Glutamatergic neuron (in vitro differentiated cells): ENCODE measurements at regions not wholly inside any gene's neighbourhood (a gene's known extent, or its start where the extent isn't known, plus 50 kb on each side); places are given as distances from the start of the nearest gene placed in this dataset.
"Not testable (repeated sequence)": the region's sequence is repeated elsewhere in the genome, so short reads cannot be mapped to it uniquely, and the experiment has no call there.

Experiments used
- DNase-seq: peaks from one replicate; pipeline ENCODE4 v3.0.0; 2022
- H3K27ac Mint-ChIP-seq: one replicate; pipeline ENCODE4 v1.8.0; 2020; ENCODE audit warnings: mild to moderate bottlenecking, mixed read lengths, inconsistent platforms; ENCODE audit not compliant: unreplicated experiment
- H3K27me3 Mint-ChIP-seq: one replicate; pipeline ENCODE4 v1.8.0; 2020; ENCODE audit warnings: mild to moderate bottlenecking, moderate library complexity, mixed read lengths, inconsistent platforms; ENCODE audit not compliant: unreplicated experiment
- H3K36me3 Mint-ChIP-seq: one replicate; pipeline ENCODE4 v1.8.0; 2020; ENCODE audit warnings: mild to moderate bottlenecking, mixed read lengths, inconsistent platforms; ENCODE audit not compliant: unreplicated experiment
- H3K4me1 Mint-ChIP-seq: one replicate; pipeline ENCODE4 v1.8.0; 2020; ENCODE audit warnings: mild to moderate bottlenecking, low read depth, mixed read lengths, inconsistent platforms; ENCODE audit not compliant: unreplicated experiment
- H3K4me3 Mint-ChIP-seq: one replicate; pipeline ENCODE4 v1.8.0; 2020; ENCODE audit warnings: mild to moderate bottlenecking, mixed read lengths, inconsistent platforms; ENCODE audit not compliant: unreplicated experiment
- H3K9me3 Mint-ChIP-seq: one replicate; pipeline ENCODE4 v1.8.0; 2020; ENCODE audit warnings: mild to moderate bottlenecking, moderate library complexity, mixed read lengths, inconsistent platforms; ENCODE audit not compliant: unreplicated experiment
- TF ChIP-seq, protein P1 (sequence below): fragments of 200-600 bp; sonication (generic); IDR thresholded peaks from one replicate; pipeline ENCODE4 v1.5.0; 2021; ENCODE audit not compliant: partially characterized antibody, unreplicated experiment

DNA sequence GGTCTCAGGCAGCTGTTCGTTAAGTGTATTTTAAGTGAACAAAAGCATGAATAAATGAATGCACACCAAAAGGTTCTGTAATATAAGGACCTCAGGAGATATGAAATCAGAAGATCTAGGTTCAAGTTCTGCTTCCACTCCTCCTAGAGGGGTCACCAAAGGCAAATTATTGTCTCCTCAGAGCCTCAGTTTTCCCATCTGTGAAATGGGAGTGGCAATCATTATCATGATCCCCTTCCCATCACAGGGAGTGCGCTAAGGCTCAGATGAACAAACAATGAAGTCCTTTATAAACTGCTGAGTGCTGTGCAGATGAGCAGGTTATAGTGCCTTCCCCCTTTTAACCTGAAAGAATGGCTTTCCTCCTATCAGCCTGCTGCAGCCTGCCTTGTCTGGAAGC is 248.3 kb upstream of the C16orf82 start:
- Mint-ChIP-seq H3K27ac (no peak overlapping the region), H3K4me1 (no peaks in the 10 kb centered on the region), H3K4me3 (no peak overlapping the region), H3K36me3 (no peaks in the 10 kb centered on the region), H3K9me3 (no peaks in the 10 kb centered on the region), H3K27me3 (peaks cover 1% of the 10 kb centered on the region)
- no peak for DNase-seq
- TF ChIP-seq, protein P1, sequence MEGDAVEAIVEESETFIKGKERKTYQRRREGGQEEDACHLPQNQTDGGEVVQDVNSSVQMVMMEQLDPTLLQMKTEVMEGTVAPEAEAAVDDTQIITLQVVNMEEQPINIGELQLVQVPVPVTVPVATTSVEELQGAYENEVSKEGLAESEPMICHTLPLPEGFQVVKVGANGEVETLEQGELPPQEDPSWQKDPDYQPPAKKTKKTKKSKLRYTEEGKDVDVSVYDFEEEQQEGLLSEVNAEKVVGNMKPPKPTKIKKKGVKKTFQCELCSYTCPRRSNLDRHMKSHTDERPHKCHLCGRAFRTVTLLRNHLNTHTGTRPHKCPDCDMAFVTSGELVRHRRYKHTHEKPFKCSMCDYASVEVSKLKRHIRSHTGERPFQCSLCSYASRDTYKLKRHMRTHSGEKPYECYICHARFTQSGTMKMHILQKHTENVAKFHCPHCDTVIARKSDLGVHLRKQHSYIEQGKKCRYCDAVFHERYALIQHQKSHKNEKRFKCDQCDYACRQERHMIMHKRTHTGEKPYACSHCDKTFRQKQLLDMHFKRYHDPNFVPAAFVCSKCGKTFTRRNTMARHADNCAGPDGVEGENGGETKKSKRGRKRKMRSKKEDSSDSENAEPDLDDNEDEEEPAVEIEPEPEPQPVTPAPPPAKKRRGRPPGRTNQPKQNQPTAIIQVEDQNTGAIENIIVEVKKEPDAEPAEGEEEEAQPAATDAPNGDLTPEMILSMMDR: no peak

DNA sequence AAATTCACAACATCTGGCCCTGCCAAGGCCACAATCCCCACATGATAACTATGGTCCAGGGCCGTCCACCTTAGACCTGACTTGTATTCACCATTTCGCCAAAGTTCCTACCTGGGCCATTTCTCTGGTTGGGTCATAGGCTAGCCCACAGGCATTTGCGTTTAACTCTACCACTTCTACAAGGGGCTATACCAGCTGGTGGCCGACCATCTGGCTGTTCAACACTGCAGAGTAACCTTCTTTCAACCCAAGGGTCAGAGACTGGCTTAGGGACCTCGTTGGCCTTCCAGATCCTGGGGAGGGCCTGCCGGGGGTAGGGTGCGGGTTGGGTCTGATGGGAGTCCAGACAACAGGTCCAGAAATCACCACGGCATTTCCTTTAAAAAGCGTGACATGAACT is 242.3 kb upstream of the C16orf82 start:
- no peak overlapping the region for H3K27ac Mint-ChIP-seq
- no peak for DNase-seq
- H3K27me3 Mint-ChIP-seq: no peaks in the 10 kb centered on the region

DNA sequence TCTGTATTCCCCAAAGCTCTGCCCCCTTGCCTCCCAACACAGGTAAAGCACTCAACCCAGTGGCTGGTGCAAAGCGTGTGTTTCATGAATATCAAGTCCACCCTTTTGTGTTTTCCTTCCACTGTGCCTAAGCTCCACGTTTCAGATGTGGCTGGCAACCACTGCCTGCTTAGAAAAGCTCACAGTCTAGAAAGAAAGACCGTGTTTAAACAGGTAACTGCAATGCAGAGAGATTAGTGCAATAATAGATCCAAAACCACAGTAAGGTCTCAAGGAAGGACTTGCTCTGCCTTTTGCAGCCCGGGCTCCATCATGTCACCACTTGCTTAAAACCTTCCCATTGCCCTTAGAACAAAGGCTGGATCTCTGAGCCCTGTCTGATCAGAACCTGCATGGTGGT is 240.2 kb upstream of the C16orf82 start:
- Mint-ChIP-seq H3K36me3 (no peaks in the 10 kb centered on the region), H3K4me1 (no peaks in the 10 kb centered on the region), H3K27ac (no peak overlapping the region), H3K4me3 (no peak overlapping the region), H3K27me3 (no peaks in the 10 kb centered on the region), H3K9me3 (peaks cover 7% of the 10 kb centered on the region)
- no peak for DNase-seq
- TF ChIP-seq, protein P1: no peak

More for the DNA sequence above, 242.3 kb upstream of the C16orf82 start:
- H3K4me1 Mint-ChIP-seq: no peaks in the 10 kb centered on the region
- TF ChIP-seq, protein P1: no peak
- no peak overlapping the region for H3K4me3 Mint-ChIP-seq
- H3K9me3 Mint-ChIP-seq: peaks cover 7% of the 10 kb centered on the region
- H3K36me3 Mint-ChIP-seq: no peaks in the 10 kb centered on the region

DNA sequence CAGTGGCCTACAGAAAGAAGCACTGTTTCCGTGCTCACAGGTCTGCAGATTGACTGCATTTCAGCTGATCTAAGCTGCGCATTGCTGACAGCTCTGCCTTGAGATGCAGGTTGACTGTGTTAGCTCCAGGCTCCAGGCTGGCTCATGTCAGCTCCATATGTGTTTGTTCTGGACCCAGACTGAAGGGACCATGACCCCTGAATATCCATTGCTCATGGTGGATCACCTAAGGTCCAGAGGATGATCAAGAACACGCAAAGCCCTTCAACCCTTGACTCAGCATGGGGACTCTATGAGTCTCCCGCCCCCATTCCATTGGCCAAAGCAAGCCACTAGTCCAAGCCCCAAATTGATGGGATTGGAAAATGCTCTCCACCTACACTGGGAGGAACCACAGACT is 239.3 kb upstream of the C16orf82 start:
- TF ChIP-seq, protein P1: no peak
- DNase-seq: no peak
- Mint-ChIP-seq H3K4me3 (no peak overlapping the region), H3K27ac (no peak overlapping the region), H3K9me3 (peaks cover 7% of the 10 kb centered on the region), H3K27me3 (no peaks in the 10 kb centered on the region), H3K36me3 (no peaks in the 10 kb centered on the region), H3K4me1 (no peaks in the 10 kb centered on the region)

DNA sequence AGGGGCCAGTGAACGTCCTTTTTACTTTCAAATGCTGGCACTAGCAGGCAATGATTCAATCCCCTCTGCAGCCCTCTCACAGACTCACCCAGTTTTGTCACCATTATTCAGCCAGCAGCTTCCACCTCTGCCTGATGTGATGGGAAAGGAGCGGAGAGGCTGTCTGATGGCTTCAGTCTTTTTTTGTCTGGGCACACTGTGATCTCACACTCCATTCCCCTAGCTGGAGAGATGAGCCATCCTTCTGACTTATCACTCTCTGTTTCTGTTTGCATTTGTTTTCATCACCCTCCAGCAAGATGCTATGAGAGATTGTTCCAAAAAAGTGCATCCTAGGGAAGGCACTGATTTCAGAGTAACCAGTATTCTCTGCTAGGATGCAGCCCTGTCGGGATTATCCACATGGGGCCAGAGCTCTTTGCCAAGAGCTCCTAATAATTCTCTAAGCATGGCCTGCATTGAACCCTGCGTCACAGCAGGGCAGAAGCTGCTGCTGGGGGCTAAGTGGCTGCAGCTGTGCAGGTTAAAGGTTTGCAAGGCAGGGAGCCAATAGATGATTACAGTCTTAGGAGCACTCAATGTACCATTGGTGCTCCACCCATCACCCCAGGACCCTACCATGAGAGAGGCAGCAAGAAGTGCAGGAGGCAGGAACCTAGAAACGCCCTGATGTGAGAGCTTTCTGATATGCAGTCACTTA is 236.1 kb upstream of the C16orf82 start:
- Mint-ChIP-seq H3K9me3 (peaks cover 7% of the 10 kb centered on the region), H3K36me3 (no peaks in the 10 kb centered on the region), H3K4me3 (no peak overlapping the region), H3K27ac (no peak overlapping the region), H3K27me3 (no peaks in the 10 kb centered on the region), H3K4me1 (no peaks in the 10 kb centered on the region)
- DNase-seq: no peak
- TF ChIP-seq, protein P1: no peak

DNA sequence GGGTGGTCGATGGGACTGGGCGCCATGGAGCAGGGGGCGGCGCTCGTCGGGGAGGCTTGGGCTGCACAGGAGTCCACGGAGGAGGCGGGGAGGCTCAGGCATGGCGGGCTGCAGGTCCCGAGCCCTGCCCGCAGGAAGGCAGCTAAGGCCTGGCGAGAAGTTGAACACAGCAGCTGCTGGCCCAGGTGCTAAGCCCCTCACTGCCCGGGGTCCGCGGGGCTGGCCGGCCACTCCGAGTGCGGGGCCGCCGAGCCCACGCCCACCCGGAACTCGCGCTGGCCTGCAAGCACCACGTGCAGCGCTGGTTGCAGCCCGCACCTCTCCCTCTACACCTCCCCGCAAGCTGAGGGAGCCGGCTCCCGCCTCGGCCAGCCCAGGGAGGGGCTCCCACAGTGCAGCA is 230.6 kb upstream of the C16orf82 start:
- H3K27me3 Mint-ChIP-seq, H3K27ac Mint-ChIP-seq, DNase-seq, H3K9me3 Mint-ChIP-seq, H3K4me3 Mint-ChIP-seq, H3K4me1 Mint-ChIP-seq, H3K36me3 Mint-ChIP-seq: not testable (repeated sequence)
